ENCODE measurements at regions not wholly inside any gene's neighbourhood (a gene's known extent, or its start where the extent isn't known, plus 50 kb on each side); places are given as distances from the start of the nearest gene placed in this dataset.

GRCh38 chr2:188848887-188849435, 125.2 kb upstream of the COL3A1 start:
- ChIA-PET POLR2A (no interaction called here), CTCF (ENCODE audit: low intra/inter-chr PET ratio, low total read pairs) (no interaction called here)
- intact Hi-C loops (cut with micrococcal nuclease; ENCODE audit: unreplicated experiment): no loop called here
- in situ Hi-C loops (cut with HindIII; ENCODE audit: extremely low pct_ligation_motif_present, low pct_unique_long_range_greater_than_20kb): no loop called here
- Histone ChIP-seq H3K9ac (ENCODE audit: insufficient read depth, low read depth, low read length) (no peak overlapping the region), H2AFZ (ENCODE audit: low read length) (no peak overlapping the region), H3K4me2 (ENCODE audit: low read depth, low read length) (no peak overlapping the region), H3K36me3 (replicated peaks in 1 of 2; ENCODE audit: control insufficient read depth in 1 of 2, insufficient read depth in 2 of 2, low read length in 2 of 2) (no peaks in the 10 kb centered on the region), H3K4me3 (replicated peaks in 1 of 3; ENCODE audit: insufficient read depth in 1 of 3, low read depth in 2 of 3, low read length in 3 of 3) (no peak overlapping the region), H3K9me3 (ENCODE audit: low read length) (peaks cover 19% of the 10 kb centered on the region), H3K4me1 (ENCODE audit: insufficient read depth, low read length) (no peaks in the 10 kb centered on the region), H3K27me3 (ENCODE audit: control insufficient read depth in 1 of 2, insufficient read depth in 2 of 2, low read length in 2 of 2) (no peaks in the 10 kb centered on the region; a peak in 1 of 5 replicates), H3K79me2 (ENCODE audit: insufficient read depth, low read length) (no peaks in the 10 kb centered on the region), H4K20me1 (ENCODE audit: insufficient read depth, low read length) (no peaks in the 10 kb centered on the region), H3K27ac (ENCODE audit: extremely low read length, insufficient read depth, low read length) (no peak overlapping the region)
- no TSS peak for BruUV-seq (replicated peaks)
- TF ChIP-seq IRX3 (CRISPR knock-in tag; IDR thresholded peaks at IDR 0.05; ENCODE audit: borderline replicate concordance, low read depth): no peak
- no peak for TF ChIP-seq ZSCAN30 (CRISPR knock-in tag; IDR thresholded peaks at IDR 0.05)
- TF ChIP-seq TBX2 (CRISPR knock-in tag; IDR thresholded peaks at IDR 0.05; ENCODE audit: borderline replicate concordance): no peak
- no peak for TF ChIP-seq TSC22D2 (CRISPR knock-in tag; IDR thresholded peaks at IDR 0.05; ENCODE audit: borderline replicate concordance)
- TF ChIP-seq TARDBP (CRISPR knock-in tag; IDR thresholded peaks at IDR 0.05): no peak
- TF ChIP-seq HNRNPUL1 (IDR thresholded peaks at IDR 0.05; ENCODE audit: low read depth, low read length): no peak
- no peak for TF ChIP-seq BCLAF1 (IDR thresholded peaks at IDR 0.05)
- no peak for TF ChIP-seq ZNF569 (CRISPR knock-in tag; IDR thresholded peaks at IDR 0.05; ENCODE audit: borderline replicate concordance)
- TF ChIP-seq ZNF670 (CRISPR knock-in tag; IDR thresholded peaks at IDR 0.05; ENCODE audit: borderline replicate concordance): no peak
- no peak for TF ChIP-seq ZNF660 (CRISPR knock-in tag; IDR thresholded peaks at IDR 0.05; ENCODE audit: borderline replicate concordance, low read depth)
- no peak for TF ChIP-seq SMAD3 (CRISPR knock-in tag; IDR thresholded peaks at IDR 0.05)
- TF ChIP-seq ZNF777 (CRISPR knock-in tag; IDR thresholded peaks at IDR 0.05): no peak
- TF ChIP-seq EZH2 (conservative IDR thresholded peaks at IDR 0.05; ENCODE audit: low read depth, low read length): no peak
- no peak for TF ChIP-seq FUBP1 (CRISPR knock-in tag; IDR thresholded peaks at IDR 0.05; ENCODE audit: borderline replicate concordance)
- TF ChIP-seq CAMTA2 (CRISPR knock-in tag; IDR thresholded peaks at IDR 0.05; ENCODE audit: borderline replicate concordance): no peak
- no peak for TF ChIP-seq AGO1 (IDR thresholded peaks at IDR 0.05; ENCODE audit: low read depth, low read length, poor library complexity, severe bottlenecking)
- no peak for TF ChIP-seq ATF3 (CRISPR knock-in tag; IDR thresholded peaks at IDR 0.05)
- TF ChIP-seq NR1H2 (CRISPR knock-in tag; IDR thresholded peaks at IDR 0.05; ENCODE audit: borderline replicate concordance, low read depth): no peak
- TF ChIP-seq TFE3 (CRISPR knock-in tag; IDR thresholded peaks at IDR 0.05): no peak
- no peak for ATAC-seq
- no peak for DNase-seq (ENCODE audit: low spot score)
- no peak for FAIRE-seq
- WGBS (ENCODE audit: low lambda C conversion rate): 0% methylated on average over 1 of the region's 1 CpG
